Mucosa of descending colon (tissue), 3 donors: ENCODE measurements at regions not wholly inside any gene's neighbourhood (a gene's known extent, or its start where the extent isn't known, plus 50 kb on each side); places are given as distances from the start of the nearest gene placed in this dataset.
A peak's percentile ranks its signal among the peaks of the same experiment; 100 is the strongest.

Experiments used
- ATAC-seq: fragments of 200-7000 bp; cut with Tn5 transposase; one replicate; pipeline ENCODE4 v1.9.1; 2020; ENCODE audit warnings: mild to moderate bottlenecking, moderate library complexity
- DNase-seq, 3 donors: peaks; one replicate each; pipeline ENCODE4 v3.0.0-alpha.2; 2020
- H3K36me3 ChIP-seq: fragments of 200-600 bp; one replicate; pipeline ENCODE4 v1.8.0; 2021; ENCODE audit warnings: low read depth, mild to moderate bottlenecking
- H3K4me1 ChIP-seq: fragments of 200-600 bp; one replicate; pipeline ENCODE4 v1.8.0; 2021; ENCODE audit warnings: low read depth, mild to moderate bottlenecking
- H3K4me3 ChIP-seq: fragments of 200-600 bp; one replicate; pipeline ENCODE4 v1.8.0; 2021; ENCODE audit warnings: mild to moderate bottlenecking
- H3K9me3 ChIP-seq: fragments of 200-600 bp; one replicate; pipeline ENCODE4 v1.8.0; 2021; ENCODE audit warnings: mild to moderate bottlenecking
- CTCF ChIP-seq: fragments of 200-600 bp; IDR thresholded peaks from one replicate; pipeline ENCODE4 v1.8.0; 2022; ENCODE audit warnings: antibody characterized with exemption, mild to moderate bottlenecking
- intact Hi-C, 2 donors: fragments of 100-400 bp; cut with DNase I in 1 of 2; cut with micrococcal nuclease in 1 of 2; formaldehyde crosslinking; loops; one replicate each; pipeline versions ENCODE4 v1.11.0 to v1.11.1; 2022; cut with DNase I, micrococcal nuclease
- donor health status: DM: no; HTN: no; CAD: no; lungs with moderate emphysema.
- donor health status: DM: no; HTN: no; CAD: no.
- donor health status: DM: no; HTN: yes; CAD: no.

- no peaks in the 10 kb centered on the region for H3K4me1 ChIP-seq
- intact Hi-C loops, result no loop called here
- no peak for DNase-seq
- no peak overlapping the region for H3K4me3 ChIP-seq
- no peak for ATAC-seq
- H3K36me3 ChIP-seq, result no peaks in the 10 kb centered on the region
- no peak for TF ChIP-seq CTCF
- H3K9me3 ChIP-seq, result no peaks in the 10 kb centered on the region
Measured at GRCh38 chr9:79120533-79120932, 451.2 kb upstream of the TLE4 start.

- intact Hi-C loops, result no loop called here
- Histone ChIP-seq H3K9me3 (no peaks in the 10 kb centered on the region), H3K4me1 (no peaks in the 10 kb centered on the region), H3K4me3 (no peak overlapping the region), H3K36me3 (no peaks in the 10 kb centered on the region)
- DNase-seq (no peak), ATAC-seq (no peak)
- no peak for TF ChIP-seq CTCF
Measured at GRCh38 chr9:79120941-79121340, 450.8 kb upstream of the TLE4 start.

GRCh38 chr9:79123415-79123814 lies 448.4 kb upstream of the TLE4 start:
- no peak for DNase-seq
- no peaks in the 10 kb centered on the region for H3K4me1 ChIP-seq
- no peak for TF ChIP-seq CTCF
- H3K9me3 ChIP-seq, result no peaks in the 10 kb centered on the region
- no peak for ATAC-seq
- H3K36me3 ChIP-seq, result no peaks in the 10 kb centered on the region
- intact Hi-C loops, result no loop called here
- H3K4me3 ChIP-seq, result no peak overlapping the region

- intact Hi-C loops, result no loop called here
- no peak overlapping the region for H3K4me3 ChIP-seq
- H3K9me3 ChIP-seq, result no peaks in the 10 kb centered on the region
- no peaks in the 10 kb centered on the region for H3K36me3 ChIP-seq
- no peaks in the 10 kb centered on the region for H3K4me1 ChIP-seq
- no peak for TF ChIP-seq CTCF
- ATAC-seq (no peak), DNase-seq (no peak)
Measured at GRCh38 chr9:79127661-79128060, 444.1 kb upstream of the TLE4 start.

- peak; percentile 42 for ATAC-seq
- peak in 2 of 3 donors; percentile 54 to 69 for DNase-seq
Measured at GRCh38 chr9:79129865-79130480, 441.8 kb upstream of the TLE4 start.

More at GRCh38 chr9:79129865-79130480, 441.8 kb upstream of the TLE4 start:
- Histone ChIP-seq H3K9me3 (no peaks in the 10 kb centered on the region), H3K4me1 (no peaks in the 10 kb centered on the region), H3K4me3 (no peak overlapping the region), H3K36me3 (no peaks in the 10 kb centered on the region)
- TF ChIP-seq CTCF, result peak; percentile 20
- intact Hi-C loops, result no loop called here
